ENCODE measurements at regions not wholly inside any gene's neighbourhood (a gene's known extent, or its start where the extent isn't known, plus 50 kb on each side); places are given as distances from the start of the nearest gene placed in this dataset.
"Not testable (repeated sequence)": the region's sequence is repeated elsewhere in the genome, so short reads cannot be mapped to it uniquely, and the experiment has no call there.

DNA sequence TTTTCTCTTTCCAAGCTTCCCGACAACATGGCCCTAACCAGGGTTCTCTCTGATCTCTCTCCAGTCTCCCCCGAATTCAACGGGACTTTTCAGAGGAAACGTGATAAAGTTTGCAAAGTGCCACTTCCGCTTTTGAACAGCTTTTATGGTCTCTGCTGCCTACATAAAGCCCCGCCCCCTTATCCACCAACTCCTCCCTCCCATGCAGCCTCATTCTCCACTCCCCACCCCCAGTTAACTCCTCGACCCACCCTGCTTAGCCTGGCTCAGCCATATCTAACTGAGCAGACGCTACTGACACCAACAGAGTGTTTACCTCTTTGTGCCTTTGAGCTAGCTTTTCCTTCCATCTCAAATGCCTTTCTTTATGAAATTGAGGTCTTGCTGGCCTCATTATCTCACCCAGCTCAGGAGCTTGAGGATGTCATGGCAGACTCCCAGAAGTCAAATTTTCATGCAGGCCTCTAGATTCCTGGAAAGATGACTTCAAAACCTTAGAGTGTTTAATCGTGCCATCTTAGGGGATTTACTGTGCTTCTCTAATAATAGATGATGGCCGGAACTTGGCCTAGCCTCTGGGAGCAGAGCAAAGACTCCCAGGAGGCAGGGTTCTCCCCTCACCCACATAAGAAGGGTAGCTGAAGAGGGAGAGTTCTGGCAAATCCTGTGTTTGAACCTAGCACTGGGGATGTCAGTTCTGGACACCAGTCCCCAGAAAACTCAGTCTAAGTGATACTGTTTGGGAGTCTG is 606.0 kb downstream of the BCOR start:
- Mint-ChIP-seq H3K4me3 (ENCODE audit: low read depth) (no peak overlapping the region), H3K9me3 (ENCODE audit: low read depth) (peaks cover 13% of the 10 kb centered on the region), H3K4me1 (ENCODE audit: low read depth) (peaks cover 3% of the 10 kb centered on the region), H3K36me3 (ENCODE audit: insufficient read depth) (no peaks in the 10 kb centered on the region), H3K27me3 (no peaks in the 10 kb centered on the region), H3K27ac (no peak overlapping the region)
- no peak for DNase-seq (ENCODE audit: low spot score, unreplicated experiment)
- TF ChIP-seq, protein P1, sequence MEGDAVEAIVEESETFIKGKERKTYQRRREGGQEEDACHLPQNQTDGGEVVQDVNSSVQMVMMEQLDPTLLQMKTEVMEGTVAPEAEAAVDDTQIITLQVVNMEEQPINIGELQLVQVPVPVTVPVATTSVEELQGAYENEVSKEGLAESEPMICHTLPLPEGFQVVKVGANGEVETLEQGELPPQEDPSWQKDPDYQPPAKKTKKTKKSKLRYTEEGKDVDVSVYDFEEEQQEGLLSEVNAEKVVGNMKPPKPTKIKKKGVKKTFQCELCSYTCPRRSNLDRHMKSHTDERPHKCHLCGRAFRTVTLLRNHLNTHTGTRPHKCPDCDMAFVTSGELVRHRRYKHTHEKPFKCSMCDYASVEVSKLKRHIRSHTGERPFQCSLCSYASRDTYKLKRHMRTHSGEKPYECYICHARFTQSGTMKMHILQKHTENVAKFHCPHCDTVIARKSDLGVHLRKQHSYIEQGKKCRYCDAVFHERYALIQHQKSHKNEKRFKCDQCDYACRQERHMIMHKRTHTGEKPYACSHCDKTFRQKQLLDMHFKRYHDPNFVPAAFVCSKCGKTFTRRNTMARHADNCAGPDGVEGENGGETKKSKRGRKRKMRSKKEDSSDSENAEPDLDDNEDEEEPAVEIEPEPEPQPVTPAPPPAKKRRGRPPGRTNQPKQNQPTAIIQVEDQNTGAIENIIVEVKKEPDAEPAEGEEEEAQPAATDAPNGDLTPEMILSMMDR (IDR thresholded peaks at IDR 0.05; ENCODE audit: unreplicated experiment): no peak

DNA sequence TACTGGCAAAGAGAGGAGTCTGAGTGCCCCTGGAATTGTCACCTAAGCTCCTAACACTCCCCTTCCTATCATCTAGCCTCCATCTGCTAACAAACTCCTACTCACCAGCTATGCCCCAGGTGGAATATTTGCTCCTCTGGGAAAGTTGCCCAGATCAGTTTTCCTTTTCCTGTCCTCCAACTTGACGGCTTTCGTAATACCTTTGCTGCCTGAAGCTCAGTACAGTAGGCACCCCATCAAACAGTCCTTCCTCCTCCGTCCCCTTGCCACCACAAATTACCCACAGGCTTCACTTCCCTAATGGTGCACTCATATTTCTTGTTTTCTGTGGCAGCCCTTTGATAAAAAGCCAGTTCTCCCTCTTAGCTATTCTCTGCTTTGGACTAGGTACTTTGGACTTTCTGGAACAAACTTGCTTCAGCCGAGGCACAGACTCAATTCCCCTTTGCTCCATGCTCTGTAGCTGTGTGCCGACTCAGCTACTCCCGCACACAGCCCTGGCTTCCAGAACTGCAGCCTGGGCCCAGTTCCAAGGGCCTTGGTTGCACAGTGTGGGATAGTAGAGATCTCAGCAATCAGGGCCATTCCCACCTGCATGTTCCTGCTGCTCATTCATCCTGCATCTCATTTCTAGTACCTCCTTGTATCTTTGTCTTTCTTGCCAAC is 605.1 kb downstream of the BCOR start:
- peaks cover 3% of the 10 kb centered on the region for H3K4me1 Mint-ChIP-seq (ENCODE audit: low read depth)
- H3K27me3 Mint-ChIP-seq: no peaks in the 10 kb centered on the region
- H3K36me3 Mint-ChIP-seq (ENCODE audit: insufficient read depth): no peaks in the 10 kb centered on the region
- H3K27ac Mint-ChIP-seq: no peak overlapping the region
- TF ChIP-seq, protein P1 (IDR thresholded peaks at IDR 0.05; ENCODE audit: unreplicated experiment): no peak
- no peak for DNase-seq (ENCODE audit: low spot score, unreplicated experiment)
- no peak overlapping the region for H3K4me3 Mint-ChIP-seq (ENCODE audit: low read depth)
- peaks cover 13% of the 10 kb centered on the region for H3K9me3 Mint-ChIP-seq (ENCODE audit: low read depth)

DNA sequence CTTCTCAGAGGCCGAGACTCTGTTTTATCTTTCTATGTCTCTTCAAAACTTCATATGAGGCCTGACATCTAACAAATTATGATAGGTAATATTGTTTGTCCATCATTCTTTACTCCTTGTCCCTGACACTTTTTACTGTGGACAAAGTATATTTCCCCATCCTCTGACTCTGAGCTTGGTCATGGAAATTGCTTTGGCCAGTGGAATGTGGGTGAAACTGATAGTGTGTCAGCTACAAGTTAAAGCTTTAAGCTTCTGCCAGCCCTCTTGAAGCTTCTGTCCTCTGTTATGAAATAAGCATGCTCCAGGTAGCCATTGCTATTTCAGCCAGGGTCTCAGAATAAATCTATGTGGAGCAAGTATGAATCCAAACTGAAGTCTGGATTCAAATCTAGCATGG is 604.6 kb downstream of the BCOR start:
- H3K4me3 Mint-ChIP-seq (ENCODE audit: low read depth): no peak overlapping the region
- TF ChIP-seq, protein P1 (IDR thresholded peaks at IDR 0.05; ENCODE audit: unreplicated experiment): no peak
- H3K36me3 Mint-ChIP-seq (ENCODE audit: insufficient read depth): no peaks in the 10 kb centered on the region
- DNase-seq (ENCODE audit: low spot score, unreplicated experiment): no peak
- H3K27me3 Mint-ChIP-seq: no peaks in the 10 kb centered on the region
- no peak overlapping the region for H3K27ac Mint-ChIP-seq
- peaks cover 3% of the 10 kb centered on the region for H3K4me1 Mint-ChIP-seq (ENCODE audit: low read depth)
- peaks cover 13% of the 10 kb centered on the region for H3K9me3 Mint-ChIP-seq (ENCODE audit: low read depth)

DNA sequence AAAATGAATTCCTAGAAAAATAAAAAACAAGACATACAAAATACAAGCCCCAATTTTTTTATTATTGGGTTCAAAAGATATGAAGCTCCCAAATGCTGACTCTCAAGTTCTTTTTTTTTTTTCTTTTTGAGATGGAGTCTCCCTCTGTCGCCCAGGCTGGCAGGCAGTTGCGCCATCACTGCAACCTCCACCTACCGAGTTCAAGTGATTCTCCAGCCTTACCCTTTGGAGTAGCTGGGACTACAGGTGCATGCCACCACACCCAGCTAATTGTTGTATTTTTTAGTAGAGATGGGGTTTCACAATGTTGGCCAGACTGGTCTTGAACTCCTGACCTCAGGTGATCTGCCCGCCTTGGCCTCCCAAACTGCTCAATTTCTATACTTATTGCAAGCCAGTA is 600.6 kb downstream of the BCOR start:
- DNase-seq (ENCODE audit: low spot score, unreplicated experiment); H3K27ac Mint-ChIP-seq; H3K4me1 Mint-ChIP-seq (ENCODE audit: low read depth); H3K27me3 Mint-ChIP-seq; H3K36me3 Mint-ChIP-seq (ENCODE audit: insufficient read depth); H3K4me3 Mint-ChIP-seq (ENCODE audit: low read depth): not testable (repeated sequence)
- H3K9me3 Mint-ChIP-seq (ENCODE audit: low read depth): peaks cover 11% of the 10 kb centered on the region

DNA sequence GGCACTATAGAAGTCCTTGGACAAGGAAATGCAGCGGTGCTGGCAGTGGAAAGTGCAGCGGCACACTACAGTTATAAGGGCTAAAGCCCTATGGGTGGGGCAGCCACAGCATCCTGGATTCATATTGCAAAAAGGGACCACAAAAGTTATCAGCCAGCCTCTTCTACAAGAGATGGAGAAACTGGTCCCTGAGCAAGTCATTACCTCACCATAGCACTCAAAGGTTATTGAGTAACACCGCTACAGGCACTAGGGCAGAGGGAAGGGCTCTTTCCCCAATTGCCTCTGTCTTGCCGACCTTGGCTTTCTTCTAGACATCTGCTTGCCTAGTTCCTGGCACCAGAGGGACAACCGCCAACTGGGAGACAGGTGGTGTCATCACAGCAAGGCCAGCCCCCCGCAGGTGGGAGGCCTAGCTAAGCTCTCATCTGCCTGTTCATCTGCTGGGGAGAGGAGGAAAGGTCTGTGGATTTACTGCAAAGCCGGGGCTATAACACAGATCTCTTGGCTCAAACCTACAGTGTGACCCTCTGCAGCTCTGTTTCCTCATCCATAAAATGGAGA is 600.0 kb downstream of the BCOR start:
- peaks cover 2% of the 10 kb centered on the region for H3K4me1 Mint-ChIP-seq (ENCODE audit: low read depth)
- H3K9me3 Mint-ChIP-seq (ENCODE audit: low read depth): peaks cover 11% of the 10 kb centered on the region
- no peaks in the 10 kb centered on the region for H3K27me3 Mint-ChIP-seq
- H3K36me3 Mint-ChIP-seq (ENCODE audit: insufficient read depth): no peaks in the 10 kb centered on the region
- no peak for DNase-seq (ENCODE audit: low spot score, unreplicated experiment)
- no peak overlapping the region for H3K27ac Mint-ChIP-seq
- no peak overlapping the region for H3K4me3 Mint-ChIP-seq (ENCODE audit: low read depth)
- TF ChIP-seq, protein P1 (IDR thresholded peaks at IDR 0.05; ENCODE audit: unreplicated experiment): no peak
